Loucy (cell line): ENCODE measurements at regions not wholly inside any gene's neighbourhood (a gene's known extent, or its start where the extent isn't known, plus 50 kb on each side); places are given as distances from the start of the nearest gene placed in this dataset.

Experiments
- CTCF ChIP-seq: fragments of 200-600 bp; sonication (generic); conservative IDR thresholded peaks from 2 replicates; pipeline ENCODE4 v1.5.1; 2014; ENCODE audit warnings: mild to moderate bottlenecking, antibody characterized with exemption, low read length
- EZH2phosphoT487 ChIP-seq: fragments of 200-600 bp; IDR thresholded peaks from 2 replicates; pipeline ENCODE4 v1.6.1; 2018; ENCODE audit warnings: antibody characterized with exemption, mild to moderate bottlenecking, moderate library complexity, borderline replicate concordance

GRCh38 chr14:61148742-61149350 is 132.3 kb downstream of the TMEM30B start:
- no peak for TF ChIP-seq CTCF
- no peak for TF ChIP-seq EZH2phosphoT487
